ENCODE measurements at regions not wholly inside any gene's neighbourhood (a gene's known extent, or its start where the extent isn't known, plus 50 kb on each side); places are given as distances from the start of the nearest gene placed in this dataset.
A peak's percentile ranks its signal among the peaks of the same experiment; 100 is the strongest.

DNA sequence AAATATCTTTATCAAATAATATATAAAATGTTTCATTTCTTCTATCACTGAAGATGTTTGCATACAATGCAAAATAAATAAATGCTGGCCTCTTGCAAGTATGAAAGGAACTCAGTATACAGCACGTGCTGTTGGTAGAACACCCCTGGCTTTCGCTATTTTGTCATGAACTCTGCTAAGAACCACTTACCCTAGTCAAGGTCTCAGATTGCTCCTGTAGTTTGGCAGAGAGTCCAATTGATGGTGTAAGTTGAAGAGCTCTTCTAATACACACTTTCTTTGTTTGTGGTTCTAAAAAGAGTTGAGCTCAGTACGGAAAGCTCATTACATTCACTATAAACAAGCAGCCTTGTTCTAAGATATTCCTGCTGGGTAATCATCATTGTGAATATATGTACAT is 1258.9 kb downstream of the EFNB2 start:
- H3K4me1 Mint-ChIP-seq, result peaks cover 0 to 3% (median 0%) of the 10 kb centered on the region in 7 donors
- CTCF ChIA-PET, result interaction anchor here (0.6 kb wide), 1 partner anchor 19 kb away, joined by 3 read pairs; no protein-coding TSS in a partner anchor
- no peak overlapping the region for H3K27ac ChIP-seq (ENCODE audit: low read depth, low read length)

DNA sequence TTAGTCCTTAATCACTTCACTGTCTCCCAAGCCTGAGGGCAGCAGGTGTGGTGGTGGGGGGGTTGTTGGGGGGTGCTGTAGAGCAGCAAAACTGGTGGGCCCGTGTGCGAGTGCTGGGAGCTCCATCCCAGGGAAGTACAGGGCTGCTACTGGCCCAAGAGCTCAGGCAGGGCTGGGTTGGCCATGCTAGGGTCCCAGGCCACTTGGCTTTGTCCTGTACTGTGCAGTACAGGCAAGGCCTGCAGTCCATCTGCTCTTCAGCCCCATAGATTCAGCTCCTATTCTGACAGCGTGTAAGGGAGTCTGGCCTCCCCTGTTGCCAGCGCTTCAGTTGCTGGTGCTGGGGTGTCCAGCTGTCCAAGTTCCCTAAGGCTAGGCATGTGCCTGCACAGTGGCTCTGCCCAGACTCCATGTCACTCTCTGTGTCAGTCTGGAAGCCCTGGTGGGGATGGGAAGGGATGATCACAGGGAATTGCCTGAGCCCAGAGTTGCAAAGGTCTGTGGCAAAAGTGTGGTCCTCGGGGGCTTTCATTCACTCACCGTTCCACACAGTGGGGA is 1261.7 kb downstream of the EFNB2 start:
- ChIA-PET POLR2A (no interaction called here), CTCF (no interaction called here)
- Mint-ChIP-seq H3K9me3 (peaks cover 0 to 2% (median 0%) of the 10 kb centered on the region in 11 donors), H3K27me3 (peaks cover 0 to 4% (median 0%) of the 10 kb centered on the region in 5 donors), H3K4me1 (peaks cover 0 to 3% (median 0%) of the 10 kb centered on the region in 7 donors), H3K36me3 (no peaks in the 10 kb centered on the region), H3K4me3 (no peak overlapping the region), H3K27ac (no peak overlapping the region)
- Histone ChIP-seq H3K9me3 (ENCODE audit: control insufficient read depth in 2 of 3, low read length in 3 of 3) (no peaks in the 10 kb centered on the region), H3K4me3 (ENCODE audit: low read length) (no peak overlapping the region), H3K27me3 (ENCODE audit: control insufficient read depth in 2 of 2, insufficient read depth in 2 of 2, low read length in 2 of 2) (no peaks in the 10 kb centered on the region), H3K4me1 (ENCODE audit: control insufficient read depth in 2 of 2, insufficient read depth in 2 of 2, low read length in 2 of 2) (no peaks in the 10 kb centered on the region), H3K36me3 (ENCODE audit: control insufficient read depth in 2 of 3, insufficient read depth in 3 of 3, low read length in 3 of 3) (no peaks in the 10 kb centered on the region), H3K27ac (ENCODE audit: low read depth, low read length) (no peak overlapping the region)
- ATAC-seq, result no peak
- no peak for DNase-seq
- intact Hi-C loops (cut with micrococcal nuclease), result no loop called here

More for the DNA sequence above, 1258.9 kb downstream of the EFNB2 start:
- no peaks in the 10 kb centered on the region for H3K36me3 Mint-ChIP-seq
- H3K27ac Mint-ChIP-seq, result no peak overlapping the region
- intact Hi-C loops (cut with micrococcal nuclease), result no loop called here
- POLR2A ChIA-PET, result no interaction called here
- Histone ChIP-seq H3K9me3 (ENCODE audit: control insufficient read depth in 2 of 3, low read length in 3 of 3) (no peaks in the 10 kb centered on the region), H3K4me1 (ENCODE audit: control insufficient read depth in 2 of 2, insufficient read depth in 2 of 2, low read length in 2 of 2) (no peaks in the 10 kb centered on the region), H3K4me3 (ENCODE audit: low read length) (no peak overlapping the region), H3K36me3 (ENCODE audit: control insufficient read depth in 2 of 3, insufficient read depth in 3 of 3, low read length in 3 of 3) (no peaks in the 10 kb centered on the region), H3K27me3 (ENCODE audit: control insufficient read depth in 2 of 2, insufficient read depth in 2 of 2, low read length in 2 of 2) (no peaks in the 10 kb centered on the region)
- peaks cover 0 to 4% (median 0%) of the 10 kb centered on the region in 5 donors for H3K27me3 Mint-ChIP-seq
- H3K4me3 Mint-ChIP-seq, result no peak overlapping the region
- DNase-seq (no peak), ATAC-seq (no peak)
- H3K9me3 Mint-ChIP-seq, result peaks cover 0 to 2% (median 0%) of the 10 kb centered on the region in 11 donors

DNA sequence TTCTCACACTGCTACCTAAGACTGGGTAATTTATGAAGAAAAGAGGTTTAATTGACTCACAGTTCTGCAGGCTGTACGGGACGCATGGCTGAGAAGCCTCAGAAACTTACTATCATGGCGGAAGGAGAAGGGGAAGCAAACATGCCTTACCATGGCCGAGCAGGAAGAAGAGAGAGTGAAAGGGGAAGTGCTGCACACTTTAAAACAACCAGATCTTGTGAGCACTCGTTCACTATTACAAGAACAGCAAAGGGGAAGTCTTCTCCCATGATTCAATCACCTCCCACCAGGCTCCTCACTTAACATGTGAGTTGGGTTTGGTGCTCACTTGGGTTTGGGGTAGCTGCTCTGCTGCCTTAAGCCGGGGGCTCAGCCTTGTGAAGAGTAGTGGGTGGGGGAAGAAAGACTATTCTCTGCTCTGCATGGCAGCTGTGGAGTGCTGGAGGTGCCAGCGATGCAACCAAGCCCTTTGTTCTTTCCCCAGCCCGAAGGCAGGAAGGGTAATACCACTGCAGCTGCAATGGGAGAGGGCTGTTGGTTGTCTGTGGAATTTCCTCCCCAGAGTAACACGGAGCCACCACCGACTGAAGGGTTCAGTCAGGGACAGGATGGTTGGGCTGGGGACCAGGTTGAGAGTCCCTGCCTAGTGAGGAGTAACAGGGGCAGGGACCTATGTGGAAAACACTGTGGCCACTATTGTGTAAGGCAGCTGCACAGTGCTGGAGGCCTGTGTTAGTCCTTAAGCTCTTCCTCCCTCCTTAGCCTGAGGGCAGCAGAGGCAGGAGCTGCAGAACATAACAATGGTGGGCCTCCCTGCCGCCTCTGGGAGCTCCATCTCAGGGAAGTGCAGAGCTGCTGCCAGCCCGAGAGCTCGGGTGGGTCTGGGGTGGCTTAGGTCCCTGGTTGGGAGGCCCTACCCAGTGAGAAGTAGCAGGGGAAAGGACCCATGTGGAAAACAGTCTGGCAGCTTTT is 1262.5 kb downstream of the EFNB2 start:
- H3K4me3 ChIP-seq (ENCODE audit: low read length), result no peak overlapping the region
- ATAC-seq (peak; percentile 75), DNase-seq (no peak)
- H3K4me3 Mint-ChIP-seq, result peak overlapping the region in 2 of 10 donors; percentile 37 to 75
- peak overlapping the region in 3 of 9 donors; percentile 0 to 90 (median 52) for H3K27ac Mint-ChIP-seq
- no peaks in the 10 kb centered on the region for H3K9me3 ChIP-seq (ENCODE audit: control insufficient read depth in 2 of 3, low read length in 3 of 3)
- no peaks in the 10 kb centered on the region for H3K27me3 ChIP-seq (ENCODE audit: control insufficient read depth in 2 of 2, insufficient read depth in 2 of 2, low read length in 2 of 2)
- no peaks in the 10 kb centered on the region for H3K36me3 Mint-ChIP-seq
- H3K4me1 Mint-ChIP-seq, result peaks cover 0 to 3% (median 0%) of the 10 kb centered on the region in 7 donors
- H3K4me1 ChIP-seq (ENCODE audit: control insufficient read depth in 2 of 2, insufficient read depth in 2 of 2, low read length in 2 of 2), result no peaks in the 10 kb centered on the region
- no peak overlapping the region for H3K27ac ChIP-seq (ENCODE audit: low read depth, low read length)
- H3K27me3 Mint-ChIP-seq, result peaks cover 0 to 4% (median 0%) of the 10 kb centered on the region in 5 donors
- intact Hi-C loops (cut with micrococcal nuclease), result no loop called here
- H3K9me3 Mint-ChIP-seq, result peaks cover 0 to 2% (median 0%) of the 10 kb centered on the region in 11 donors
- no peaks in the 10 kb centered on the region for H3K36me3 ChIP-seq (ENCODE audit: control insufficient read depth in 2 of 3, insufficient read depth in 3 of 3, low read length in 3 of 3)
- ChIA-PET CTCF (no interaction called here), POLR2A (no interaction called here)

DNA sequence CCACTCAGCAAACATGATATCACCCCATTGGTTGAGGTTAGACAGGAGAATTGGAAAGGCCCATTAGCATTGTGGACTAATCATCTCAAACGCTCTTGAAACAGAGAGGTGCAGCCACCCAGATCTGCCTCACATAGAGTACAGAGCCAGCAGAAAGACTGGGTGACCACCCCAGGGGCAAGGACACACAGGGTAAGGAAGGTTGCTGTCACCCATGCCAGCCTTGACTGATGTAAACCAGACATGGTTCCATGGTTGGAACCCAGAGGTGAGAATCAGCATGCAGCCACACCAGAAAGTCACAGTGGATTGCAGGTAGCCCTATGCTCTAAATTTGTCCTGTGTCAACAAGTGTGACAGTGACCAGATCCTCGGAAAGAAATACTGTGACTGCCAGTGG is 1268.8 kb downstream of the EFNB2 start:
- Histone ChIP-seq H3K4me3 (ENCODE audit: low read length) (no peak overlapping the region), H3K27ac (ENCODE audit: low read depth, low read length) (no peak overlapping the region), H3K36me3 (ENCODE audit: control insufficient read depth in 2 of 3, insufficient read depth in 3 of 3, low read length in 3 of 3) (no peaks in the 10 kb centered on the region), H3K4me1 (ENCODE audit: control insufficient read depth in 2 of 2, insufficient read depth in 2 of 2, low read length in 2 of 2) (no peaks in the 10 kb centered on the region), H3K27me3 (ENCODE audit: control insufficient read depth in 2 of 2, insufficient read depth in 2 of 2, low read length in 2 of 2) (no peaks in the 10 kb centered on the region), H3K9me3 (ENCODE audit: control insufficient read depth in 2 of 3, low read length in 3 of 3) (no peaks in the 10 kb centered on the region)
- ChIA-PET CTCF (no interaction called here), POLR2A (no interaction called here)
- intact Hi-C loops (cut with micrococcal nuclease), result no loop called here
- Mint-ChIP-seq H3K27me3 (no peaks in the 10 kb centered on the region), H3K36me3 (no peaks in the 10 kb centered on the region), H3K4me1 (peaks cover 0 to 2% (median 0%) of the 10 kb centered on the region in 7 donors), H3K9me3 (no peaks in the 10 kb centered on the region), H3K27ac (no peak overlapping the region), H3K4me3 (no peak overlapping the region)
- ATAC-seq (no peak), DNase-seq (no peak)

DNA sequence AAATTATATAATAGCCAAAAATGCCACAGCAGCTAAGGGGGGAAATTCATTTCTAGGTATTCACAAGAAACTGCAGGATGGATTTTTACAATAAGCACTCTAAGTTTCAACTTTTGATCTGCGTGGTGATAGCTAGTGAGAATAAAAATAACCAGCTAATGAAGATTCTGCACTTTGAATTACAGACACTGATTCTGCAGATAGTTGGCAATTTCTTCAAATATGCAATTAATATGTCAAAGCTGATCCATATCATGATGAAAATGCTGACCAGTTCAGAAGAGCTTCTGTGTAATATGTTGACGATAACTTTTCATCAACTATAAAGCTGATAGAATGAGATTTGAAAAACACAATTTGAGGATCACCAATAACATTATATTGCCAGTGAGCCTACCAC is 1272.9 kb downstream of the EFNB2 start:
- Histone ChIP-seq H3K36me3 (ENCODE audit: control insufficient read depth in 2 of 3, insufficient read depth in 3 of 3, low read length in 3 of 3) (no peaks in the 10 kb centered on the region), H3K9me3 (ENCODE audit: control insufficient read depth in 2 of 3, low read length in 3 of 3) (no peaks in the 10 kb centered on the region), H3K4me1 (ENCODE audit: control insufficient read depth in 2 of 2, insufficient read depth in 2 of 2, low read length in 2 of 2) (no peaks in the 10 kb centered on the region), H3K27me3 (ENCODE audit: control insufficient read depth in 2 of 2, insufficient read depth in 2 of 2, low read length in 2 of 2) (no peaks in the 10 kb centered on the region), H3K4me3 (ENCODE audit: low read length) (no peak overlapping the region), H3K27ac (ENCODE audit: low read depth, low read length) (no peak overlapping the region)
- Mint-ChIP-seq H3K36me3 (no peaks in the 10 kb centered on the region), H3K27ac (no peak overlapping the region), H3K9me3 (no peaks in the 10 kb centered on the region), H3K27me3 (no peaks in the 10 kb centered on the region), H3K4me1 (peaks cover 0 to 2% (median 0%) of the 10 kb centered on the region in 7 donors), H3K4me3 (no peak overlapping the region)
- DNase-seq (no peak), ATAC-seq (no peak)
- ChIA-PET CTCF (no interaction called here), POLR2A (no interaction called here)
- intact Hi-C loops (cut with micrococcal nuclease), result no loop called here

DNA sequence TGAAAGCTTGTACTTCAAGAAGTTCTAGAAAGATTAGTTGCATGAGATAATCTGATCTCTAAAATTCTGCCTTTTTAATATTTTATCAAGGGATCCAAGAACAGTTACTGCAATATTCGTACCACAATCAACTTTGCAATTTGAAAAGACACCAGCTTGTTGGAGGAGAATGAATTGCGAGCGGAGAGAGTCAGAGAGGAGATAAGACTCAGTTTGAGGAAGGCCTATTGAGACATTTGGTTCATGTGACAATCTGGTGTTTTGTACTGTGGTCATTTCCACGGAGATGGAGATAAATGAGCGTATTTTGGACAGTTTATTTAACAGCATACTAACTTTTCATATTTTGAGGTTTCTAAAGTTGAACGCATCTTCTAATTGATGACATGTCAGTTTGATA is 1276.0 kb downstream of the EFNB2 start:
- ATAC-seq (no peak), DNase-seq (no peak)
- H3K4me3 Mint-ChIP-seq, result no peak overlapping the region

More for the DNA sequence above, 1276.0 kb downstream of the EFNB2 start:
- Mint-ChIP-seq H3K9me3 (no peaks in the 10 kb centered on the region), H3K36me3 (no peaks in the 10 kb centered on the region), H3K27ac (no peak overlapping the region), H3K27me3 (no peaks in the 10 kb centered on the region), H3K4me1 (no peaks in the 10 kb centered on the region)
- no peaks in the 10 kb centered on the region for H3K36me3 ChIP-seq (ENCODE audit: control insufficient read depth in 2 of 3, insufficient read depth in 3 of 3, low read length in 3 of 3)
- POLR2A ChIA-PET, result no interaction called here
- no peaks in the 10 kb centered on the region for H3K27me3 ChIP-seq (ENCODE audit: control insufficient read depth in 2 of 2, insufficient read depth in 2 of 2, low read length in 2 of 2)
- H3K9me3 ChIP-seq (ENCODE audit: control insufficient read depth in 2 of 3, low read length in 3 of 3), result no peaks in the 10 kb centered on the region
- H3K4me3 ChIP-seq (ENCODE audit: low read length), result no peak overlapping the region
- intact Hi-C loops (cut with micrococcal nuclease), result no loop called here
- no peak overlapping the region for H3K27ac ChIP-seq (ENCODE audit: low read depth, low read length)
- CTCF ChIA-PET, result no interaction called here
- no peaks in the 10 kb centered on the region for H3K4me1 ChIP-seq (ENCODE audit: control insufficient read depth in 2 of 2, insufficient read depth in 2 of 2, low read length in 2 of 2)
